ENCODE measurements at regions not wholly inside any gene's neighbourhood (a gene's known extent, or its start where the extent isn't known, plus 50 kb on each side); places are given as distances from the start of the nearest gene placed in this dataset.

GRCh38 chr5:77936365-77936693 lies 160.2 kb upstream of the TBCA start:
- H2BK5ac ChIP-seq (ENCODE audit: low read depth, low read length, poor library complexity): no peak overlapping the region
- H4K91ac ChIP-seq (ENCODE audit: low read depth, low read length): no peak overlapping the region
- no peaks in the 10 kb centered on the region for H3K36me3 ChIP-seq (ENCODE audit: control insufficient read depth in 1 of 2, insufficient read depth in 2 of 2, low read length in 2 of 2)
- no peaks in the 10 kb centered on the region for H3K79me1 ChIP-seq (ENCODE audit: low read length)
- no peak overlapping the region for H2BK12ac ChIP-seq (ENCODE audit: low read length)
- no CpG with 5 or more reads among the region's 3 CpGs for WGBS (ENCODE audit: extremely low coverage, insufficient coverage, insufficient read length)
- no peak overlapping the region for H2AK5ac ChIP-seq (ENCODE audit: low read length)
- peaks cover 3% of the 10 kb centered on the region for H3K9me3 ChIP-seq (ENCODE audit: insufficient read depth, low read depth, low read length)
- H3K27ac ChIP-seq (ENCODE audit: low read depth, low read length): no peak overlapping the region
- no peak overlapping the region for H3K4me2 ChIP-seq (ENCODE audit: low read length)
- H3K27me3 ChIP-seq (ENCODE audit: insufficient read depth, low read length): no peaks in the 10 kb centered on the region
- H4K8ac ChIP-seq (ENCODE audit: low read depth, low read length): no peak overlapping the region
- no peak overlapping the region for H3K4ac ChIP-seq (ENCODE audit: low read depth, low read length)
- no peaks in the 10 kb centered on the region for H3K79me2 ChIP-seq (ENCODE audit: control insufficient read depth, insufficient read depth, low read length, poor library complexity)
- no peak overlapping the region for H2BK120ac ChIP-seq (ENCODE audit: insufficient read depth, low read length, poor library complexity)
- H3K9ac ChIP-seq (ENCODE audit: low read length): no peak overlapping the region
- H3K4me3 ChIP-seq (ENCODE audit: low read depth, low read length): no peak overlapping the region
- H3K23ac ChIP-seq (ENCODE audit: low read length): no peak overlapping the region
- H4K12ac ChIP-seq (ENCODE audit: low read depth, low read length): no peak overlapping the region
- H3K18ac ChIP-seq (ENCODE audit: low read length): no peak overlapping the region
- DNase-seq: no peak
- H2AFZ ChIP-seq (ENCODE audit: insufficient read depth, low read length, poor library complexity): no peak overlapping the region
- no peak overlapping the region for H3K14ac ChIP-seq (ENCODE audit: low read length)
- H3K4me1 ChIP-seq (ENCODE audit: control insufficient read depth in 1 of 2, insufficient read depth in 2 of 2, low read length in 2 of 2): peaks cover 0 to 5% of the 10 kb centered on the region in 2 experiments

- Histone ChIP-seq H3K36me3 (ENCODE audit: control insufficient read depth in 1 of 2, insufficient read depth in 2 of 2, low read length in 2 of 2) (no peaks in the 10 kb centered on the region), H3K9ac (ENCODE audit: low read length) (no peak overlapping the region), H3K23ac (ENCODE audit: low read length) (no peak overlapping the region), H3K27ac (ENCODE audit: low read depth, low read length) (no peak overlapping the region), H3K14ac (ENCODE audit: low read length) (no peak overlapping the region), H2BK120ac (ENCODE audit: insufficient read depth, low read length, poor library complexity) (no peak overlapping the region), H2AK5ac (ENCODE audit: low read length) (no peak overlapping the region), H3K79me1 (ENCODE audit: low read length) (no peaks in the 10 kb centered on the region), H3K4me2 (ENCODE audit: low read length) (no peak overlapping the region), H2BK5ac (ENCODE audit: low read depth, low read length, poor library complexity) (no peak overlapping the region), H4K8ac (ENCODE audit: low read depth, low read length) (no peak overlapping the region), H3K9me3 (ENCODE audit: insufficient read depth, low read depth, low read length) (peaks cover 3% of the 10 kb centered on the region), H4K12ac (ENCODE audit: low read depth, low read length) (no peak overlapping the region), H3K4me3 (ENCODE audit: low read depth, low read length) (no peak overlapping the region), H3K18ac (ENCODE audit: low read length) (no peak overlapping the region), H3K4me1 (ENCODE audit: control insufficient read depth in 1 of 2, insufficient read depth in 2 of 2, low read length in 2 of 2) (peaks cover 0 to 5% of the 10 kb centered on the region in 2 experiments), H3K4ac (ENCODE audit: low read depth, low read length) (no peak overlapping the region), H2AFZ (ENCODE audit: insufficient read depth, low read length, poor library complexity) (no peak overlapping the region), H3K27me3 (ENCODE audit: insufficient read depth, low read length) (no peaks in the 10 kb centered on the region), H3K79me2 (ENCODE audit: control insufficient read depth, insufficient read depth, low read length, poor library complexity) (no peaks in the 10 kb centered on the region), H2BK12ac (ENCODE audit: low read length) (no peak overlapping the region), H4K91ac (ENCODE audit: low read depth, low read length) (no peak overlapping the region)
- no CpG with 5 or more reads among the region's 11 CpGs for WGBS (ENCODE audit: extremely low coverage, insufficient coverage, insufficient read length)
- DNase-seq: no peak
Measured at GRCh38 chr5:77935506-77936364, 159.6 kb upstream of the TBCA start.

- Histone ChIP-seq H3K4me1 (ENCODE audit: control insufficient read depth in 1 of 2, insufficient read depth in 2 of 2, low read length in 2 of 2) (peaks cover 4% of the 10 kb centered on the region in 2 experiments), H3K4me3 (ENCODE audit: low read depth, low read length) (no peak overlapping the region), H2AK5ac (ENCODE audit: low read length) (no peak overlapping the region), H2BK12ac (ENCODE audit: low read length) (no peak overlapping the region), H2BK5ac (ENCODE audit: low read depth, low read length, poor library complexity) (no peak overlapping the region), H3K4me2 (ENCODE audit: low read length) (no peak overlapping the region), H4K12ac (ENCODE audit: low read depth, low read length) (no peak overlapping the region), H4K91ac (ENCODE audit: low read depth, low read length) (no peak overlapping the region), H3K27me3 (ENCODE audit: insufficient read depth, low read length) (no peaks in the 10 kb centered on the region), H3K36me3 (ENCODE audit: control insufficient read depth in 1 of 2, insufficient read depth in 2 of 2, low read length in 2 of 2) (no peaks in the 10 kb centered on the region), H3K9me3 (ENCODE audit: insufficient read depth, low read depth, low read length) (peaks cover 2% of the 10 kb centered on the region), H3K9ac (ENCODE audit: low read length) (no peak overlapping the region), H3K18ac (ENCODE audit: low read length) (no peak overlapping the region), H3K23ac (ENCODE audit: low read length) (no peak overlapping the region), H3K79me2 (ENCODE audit: control insufficient read depth, insufficient read depth, low read length, poor library complexity) (no peaks in the 10 kb centered on the region), H2BK120ac (ENCODE audit: insufficient read depth, low read length, poor library complexity) (no peak overlapping the region), H3K79me1 (ENCODE audit: low read length) (no peaks in the 10 kb centered on the region), H3K14ac (ENCODE audit: low read length) (no peak overlapping the region), H2AFZ (ENCODE audit: insufficient read depth, low read length, poor library complexity) (no peak overlapping the region), H4K8ac (ENCODE audit: low read depth, low read length) (no peak overlapping the region), H3K27ac (ENCODE audit: low read depth, low read length) (no peak overlapping the region), H3K4ac (ENCODE audit: low read depth, low read length) (no peak overlapping the region)
- 100% methylated on average over 1 of the region's 9 CpGs for WGBS (ENCODE audit: extremely low coverage, insufficient coverage, insufficient read length)
- no peak for DNase-seq
Measured at GRCh38 chr5:77928776-77929300, 152.7 kb upstream of the TBCA start.

GRCh38 chr5:77926337-77926736 lies 150.2 kb upstream of the TBCA start:
- H2BK12ac ChIP-seq (ENCODE audit: low read length): no peak overlapping the region
- no peak overlapping the region for H3K27ac ChIP-seq (ENCODE audit: low read depth, low read length)
- H3K4ac ChIP-seq (ENCODE audit: low read depth, low read length): no peak overlapping the region
- no peak overlapping the region for H3K9ac ChIP-seq (ENCODE audit: low read length)
- H3K23ac ChIP-seq (ENCODE audit: low read length): no peak overlapping the region
- no peaks in the 10 kb centered on the region for H3K9me3 ChIP-seq (ENCODE audit: insufficient read depth, low read depth, low read length)
- H4K91ac ChIP-seq (ENCODE audit: low read depth, low read length): no peak overlapping the region
- no CpG with 5 or more reads among the region's 1 CpG for WGBS (ENCODE audit: extremely low coverage, insufficient coverage, insufficient read length)
- H3K79me1 ChIP-seq (ENCODE audit: low read length): no peaks in the 10 kb centered on the region
- H3K4me3 ChIP-seq (ENCODE audit: low read depth, low read length): no peak overlapping the region
- no peak overlapping the region for H3K4me2 ChIP-seq (ENCODE audit: low read length)
- no peak for DNase-seq
- no peak overlapping the region for H2AK5ac ChIP-seq (ENCODE audit: low read length)
- H3K27me3 ChIP-seq (ENCODE audit: insufficient read depth, low read length): no peaks in the 10 kb centered on the region
- H3K14ac ChIP-seq (ENCODE audit: low read length): no peak overlapping the region
- H3K79me2 ChIP-seq (ENCODE audit: control insufficient read depth, insufficient read depth, low read length, poor library complexity): no peaks in the 10 kb centered on the region
- H2BK5ac ChIP-seq (ENCODE audit: low read depth, low read length, poor library complexity): no peak overlapping the region
- no peak overlapping the region for H2BK120ac ChIP-seq (ENCODE audit: insufficient read depth, low read length, poor library complexity)
- H3K36me3 ChIP-seq (ENCODE audit: control insufficient read depth in 1 of 2, insufficient read depth in 2 of 2, low read length in 2 of 2): no peaks in the 10 kb centered on the region
- no peak overlapping the region for H2AFZ ChIP-seq (ENCODE audit: insufficient read depth, low read length, poor library complexity)
- H3K18ac ChIP-seq (ENCODE audit: low read length): no peak overlapping the region
- H3K4me1 ChIP-seq (ENCODE audit: control insufficient read depth in 1 of 2, insufficient read depth in 2 of 2, low read length in 2 of 2): peaks cover 4% of the 10 kb centered on the region in 2 experiments
- no peak overlapping the region for H4K12ac ChIP-seq (ENCODE audit: low read depth, low read length)
- H4K8ac ChIP-seq (ENCODE audit: low read depth, low read length): no peak overlapping the region
